GM12874 (cell line): ENCODE measurements at regions not wholly inside any gene's neighbourhood (a gene's known extent, or its start where the extent isn't known, plus 50 kb on each side); places are given as distances from the start of the nearest gene placed in this dataset.

ENCODE experiments used
- TF ChIP-seq, protein P1 (sequence below): IDR thresholded peaks from 2 replicates; pipeline ENCODE4 v1.5.1; 2011; ENCODE audit warnings: low read depth, mild to moderate bottlenecking, control low read depth, low read length, moderate library complexity; ENCODE audit not compliant: insufficient read depth

DNA sequence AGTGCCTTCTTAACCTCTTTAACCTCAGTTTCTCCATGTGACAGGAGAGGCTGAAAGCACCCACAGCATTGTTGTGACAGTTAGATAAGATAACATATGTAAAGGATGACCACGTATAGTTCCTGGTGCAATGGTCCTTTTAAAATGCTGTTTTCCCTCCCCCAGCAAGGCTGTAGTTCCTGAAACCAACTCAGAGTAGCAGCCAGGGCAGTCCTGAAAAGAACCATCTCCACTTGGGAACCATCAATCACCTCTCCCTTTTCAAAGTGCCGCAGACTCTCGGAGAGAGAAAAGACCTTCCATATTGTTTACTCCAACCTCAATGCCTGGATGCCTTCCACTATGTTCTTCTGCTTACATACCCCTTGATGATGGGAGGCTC lies 158.8 kb downstream of the DDX1 start:
- TF ChIP-seq, protein P1, sequence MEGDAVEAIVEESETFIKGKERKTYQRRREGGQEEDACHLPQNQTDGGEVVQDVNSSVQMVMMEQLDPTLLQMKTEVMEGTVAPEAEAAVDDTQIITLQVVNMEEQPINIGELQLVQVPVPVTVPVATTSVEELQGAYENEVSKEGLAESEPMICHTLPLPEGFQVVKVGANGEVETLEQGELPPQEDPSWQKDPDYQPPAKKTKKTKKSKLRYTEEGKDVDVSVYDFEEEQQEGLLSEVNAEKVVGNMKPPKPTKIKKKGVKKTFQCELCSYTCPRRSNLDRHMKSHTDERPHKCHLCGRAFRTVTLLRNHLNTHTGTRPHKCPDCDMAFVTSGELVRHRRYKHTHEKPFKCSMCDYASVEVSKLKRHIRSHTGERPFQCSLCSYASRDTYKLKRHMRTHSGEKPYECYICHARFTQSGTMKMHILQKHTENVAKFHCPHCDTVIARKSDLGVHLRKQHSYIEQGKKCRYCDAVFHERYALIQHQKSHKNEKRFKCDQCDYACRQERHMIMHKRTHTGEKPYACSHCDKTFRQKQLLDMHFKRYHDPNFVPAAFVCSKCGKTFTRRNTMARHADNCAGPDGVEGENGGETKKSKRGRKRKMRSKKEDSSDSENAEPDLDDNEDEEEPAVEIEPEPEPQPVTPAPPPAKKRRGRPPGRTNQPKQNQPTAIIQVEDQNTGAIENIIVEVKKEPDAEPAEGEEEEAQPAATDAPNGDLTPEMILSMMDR = no peak

- TF ChIP-seq, protein P1 = no peak
These were observed 159.2 kb downstream of the DDX1 start for GRCh38 chr2:15750822-15751329.

DNA sequence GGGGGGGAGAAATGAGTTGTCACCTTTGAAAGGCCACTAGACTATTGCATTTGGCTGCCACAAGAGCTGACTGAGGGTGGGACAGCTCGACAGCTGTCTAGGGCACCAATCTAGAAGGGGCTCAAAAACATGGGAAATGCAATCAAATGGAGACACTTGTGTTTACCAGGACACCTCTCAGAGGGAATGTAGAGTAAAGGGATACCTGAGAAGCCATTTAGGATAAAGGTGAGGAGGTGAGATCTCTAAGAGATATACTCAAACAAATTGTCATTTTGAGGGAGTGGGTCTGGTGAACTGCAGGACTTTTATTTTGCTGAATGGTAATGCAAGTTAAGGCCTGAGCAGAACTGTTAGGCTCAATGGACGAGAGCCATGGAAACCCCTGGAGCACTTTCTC lies 159.8 kb downstream of the DDX1 start:
- TF ChIP-seq, protein P1 = no peak

DNA sequence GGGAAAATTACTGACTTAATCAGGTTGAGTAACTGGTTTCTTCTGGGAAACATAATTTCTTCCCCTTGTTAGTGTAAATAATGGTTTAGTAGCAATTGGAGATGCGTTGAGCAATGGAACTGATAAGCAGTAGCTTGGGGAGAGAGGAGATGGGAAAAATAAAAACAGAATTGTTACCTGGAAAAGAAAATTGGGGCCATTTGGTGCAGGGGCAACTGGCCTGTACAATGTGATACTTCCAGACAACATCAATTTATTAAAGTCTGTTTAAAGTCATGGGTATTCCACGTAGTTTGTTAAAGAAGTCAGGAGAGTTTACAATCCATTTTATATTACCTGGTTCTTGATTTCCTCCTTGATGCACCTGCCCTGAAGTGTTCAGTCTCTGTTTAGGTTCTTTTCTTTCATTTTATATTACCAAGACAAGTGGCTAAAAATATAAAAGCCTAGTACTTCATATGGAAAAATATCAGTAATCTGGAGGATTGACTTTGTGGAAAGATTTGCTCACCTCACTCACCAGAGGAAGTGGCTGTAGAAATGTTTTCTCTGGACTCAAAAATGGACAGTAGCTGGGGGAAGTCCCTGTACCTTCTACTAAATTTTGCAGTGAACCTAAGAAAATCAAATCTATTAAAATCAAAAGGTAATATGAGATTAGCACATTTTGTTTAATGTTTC lies 161.0 kb downstream of the DDX1 start:
- TF ChIP-seq, protein P1 = no peak

- TF ChIP-seq, protein P1 = no peak
These were observed 161.6 kb downstream of the DDX1 start for GRCh38 chr2:15753233-15753798.

DNA sequence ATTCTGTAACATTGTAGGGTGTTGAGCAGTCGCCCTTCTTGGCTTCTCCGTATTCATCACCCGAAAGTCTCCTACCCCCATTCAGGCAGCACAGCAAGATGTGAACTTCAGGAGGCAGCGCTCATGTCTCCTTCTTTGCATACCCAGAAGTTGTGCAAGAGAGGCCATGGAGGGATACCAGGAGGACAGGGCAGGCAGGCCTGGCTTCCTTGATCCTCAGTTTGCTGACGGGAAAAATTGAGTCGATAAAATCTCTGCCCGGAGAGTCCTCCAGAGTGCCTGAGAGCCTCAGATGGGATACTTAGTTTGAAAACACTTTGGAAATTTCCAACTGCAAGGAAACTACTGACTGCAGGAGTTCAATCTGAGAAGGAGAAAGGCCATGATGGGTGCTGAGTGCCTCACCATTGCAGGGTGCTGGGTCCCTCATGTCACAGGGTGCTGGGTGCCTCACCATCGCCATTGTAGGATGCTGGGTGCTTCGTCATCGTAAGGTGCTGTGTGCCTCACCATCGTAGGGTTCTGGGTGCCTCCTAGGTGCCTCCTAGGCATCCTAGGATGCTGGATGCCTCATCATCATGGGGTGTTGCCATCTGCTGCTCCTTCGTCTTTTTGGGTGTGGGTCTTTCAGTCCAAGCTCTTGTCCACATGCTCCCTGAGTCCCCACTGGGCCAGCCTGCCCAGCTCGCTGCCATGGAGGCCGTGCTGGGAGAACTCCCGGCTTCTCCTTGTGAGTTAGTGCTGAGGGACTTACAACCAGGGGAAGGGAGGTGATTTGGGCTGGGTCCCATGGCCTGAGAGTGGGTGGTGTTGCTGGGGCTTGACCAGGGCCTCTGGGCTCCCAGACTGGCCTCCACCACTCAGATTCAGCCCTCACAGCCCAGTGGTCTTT lies 162.4 kb downstream of the DDX1 start:
- TF ChIP-seq, protein P1 = no peak

DNA sequence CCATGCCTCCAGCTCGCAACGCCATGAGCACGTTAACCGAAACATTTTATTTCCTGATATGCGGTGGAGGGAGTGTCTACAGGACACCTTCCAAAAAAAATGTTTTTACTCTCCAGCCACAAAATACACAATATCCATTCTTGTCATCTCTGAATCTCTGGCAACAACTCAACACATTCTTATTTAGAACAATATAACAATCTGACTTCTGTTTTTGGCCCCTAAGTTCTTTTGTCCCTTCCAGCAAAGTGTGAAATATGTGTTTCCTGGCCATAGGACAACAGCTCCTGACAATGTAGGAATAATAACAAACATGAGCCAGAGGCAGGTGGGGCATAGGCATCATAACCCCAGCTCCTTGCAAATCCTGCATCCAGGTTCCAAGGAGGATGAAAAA lies 163.0 kb downstream of the DDX1 start:
- TF ChIP-seq, protein P1 = no peak
